GM12878 (cell line): ENCODE measurements at regions not wholly inside any gene's neighbourhood (a gene's known extent, or its start where the extent isn't known, plus 50 kb on each side); places are given as distances from the start of the nearest gene placed in this dataset.

ENCODE experiments used
- ATAC-seq: fragments of 200-7000 bp; cut with Tn5 transposase; 3 replicates; pipeline ENCODE4 v1.9.1; 2020; ENCODE audit warnings: mild to moderate bottlenecking, moderate library complexity
- BruUV-seq: library from RNA; stranded (reverse); fragments of 400-500 nt; replicated peaks from 2 replicates; lab custom pipeline; 2021; lab: Mats Ljungman, UMichigan
- CTCF ChIA-PET: fragments of 300-600 bp; sonication (Branson Sonifier 250); formaldehyde crosslinking; extraction: SDS; loops from one replicate; lab custom pipeline; 2021; ENCODE audit warnings: inconsistent platforms; lab: Yijun Ruan, JAX
- POLR2A ChIA-PET: fragments of 350-600 bp; formaldehyde crosslinking; extraction: SDS; loops from one replicate; lab custom pipeline; 2021; ENCODE audit warnings: inconsistent platforms; lab: Charles Lee
- RAD21 ChIA-PET: fragments of 300-600 bp; sonication (Branson Sonifier 250); formaldehyde crosslinking; loops from one replicate; lab custom pipeline; 2023; ENCODE audit warnings: antibody characterized with exemption; ENCODE audit not compliant: unreplicated experiment; lab: Charles Lee
- SMC1A ChIA-PET: fragments of 300-600 bp; sonication (Branson Sonifier 250); formaldehyde crosslinking; loops from one replicate; lab custom pipeline; 2023; ENCODE audit not compliant: unreplicated experiment, uncharacterized antibody; lab: Charles Lee
- DNase-seq: peaks from one replicate; pipeline ENCODE4 v3.0.0-alpha.2; 2011; ENCODE audit warnings: low read depth, low spot score
- FAIRE-seq: peaks from 3 replicates; lab custom pipeline; 2011; peaks lifted over from hg19 to GRCh38; lab: Jason Lieb, UNC
- H2AFZ ChIP-seq: 2 replicates; pipeline ENCODE4 v1.6.0; 2011; ENCODE audit warnings: low read depth, low read length, control low read depth; ENCODE audit not compliant: control insufficient read depth
- H3K27ac ChIP-seq: 2 replicates; pipeline ENCODE4 v1.5.1; 2011; ENCODE audit warnings: control low read depth; ENCODE audit not compliant: control insufficient read depth, insufficient read depth
- H3K27me3 ChIP-seq, 2 experiments: replicated peaks in 1 of 2; 2 replicates each; pipeline versions ENCODE4 v1.6.0 to v1.6.1; 2011; ENCODE audit warnings: low read length in 1 of 2; ENCODE audit not compliant: control insufficient read depth in 2 of 2, insufficient read depth in 2 of 2
- H3K36me3 ChIP-seq, 2 experiments: 2 replicates each; pipeline ENCODE4 v1.5.1; 2011; ENCODE audit warnings: low read length in 1 of 2; ENCODE audit not compliant: control insufficient read depth in 2 of 2, insufficient read depth in 2 of 2
- H3K4me1 ChIP-seq: 2 replicates; pipeline ENCODE4 v1.6.1; 2011; ENCODE audit warnings: mild to moderate bottlenecking, low read length, moderate library complexity, mixed read lengths; ENCODE audit not compliant: control insufficient read depth, insufficient read depth
- H3K4me2 ChIP-seq: 2 replicates; pipeline ENCODE4 v1.6.0; 2011; ENCODE audit warnings: control low read depth; ENCODE audit not compliant: control insufficient read depth, insufficient read depth
- H3K4me3 ChIP-seq: fragments of 200-600 bp; sonication (generic); 2 replicates; pipeline ENCODE4 v1.5.1; 2016
- H3K79me2 ChIP-seq: 2 replicates; pipeline ENCODE4 v1.6.0; 2011; ENCODE audit warnings: low read length; ENCODE audit not compliant: control insufficient read depth, insufficient read depth
- H3K9ac ChIP-seq: 2 replicates; pipeline ENCODE4 v1.8.0; 2011; ENCODE audit warnings: low read length, control low read depth, mixed read lengths; ENCODE audit not compliant: control insufficient read depth, insufficient read depth
- H3K9me3 ChIP-seq: replicated peaks from 3 replicates; pipeline ENCODE4 v1.5.1; 2011; ENCODE audit warnings: mild to moderate bottlenecking, low read length; ENCODE audit not compliant: control insufficient read depth, insufficient read depth
- H4K20me1 ChIP-seq: 2 replicates; pipeline ENCODE4 v1.6.0; 2011; ENCODE audit not compliant: control insufficient read depth, insufficient read depth
- GABPA ChIP-seq: IDR thresholded peaks from 2 replicates; pipeline ENCODE4 v1.6.1; 2014; ENCODE audit warnings: antibody characterized with exemption, low read depth, mild to moderate bottlenecking, inconsistent platforms
- IKZF2 ChIP-seq, 2 experiments: fragments of 450-650 bp; IDR thresholded peaks; 2 replicates each; pipeline ENCODE4 v1.6.1; 2017; ENCODE audit warnings: mild to moderate bottlenecking in 2 of 2, moderate library complexity in 2 of 2
- MTA3 ChIP-seq: IDR thresholded peaks from 2 replicates; pipeline ENCODE4 v1.6.1; 2012; ENCODE audit warnings: low read length, inconsistent platforms, borderline replicate concordance
- RBBP5 ChIP-seq: fragments of 200-600 bp; sonication (generic); conservative IDR thresholded peaks from 2 replicates; pipeline ENCODE4 v1.6.1; 2016
- RELA ChIP-seq: fragments of 450-650 bp; IDR thresholded peaks from 2 replicates; pipeline ENCODE4 v1.8.0; 2014; ENCODE audit warnings: borderline replicate concordance; ENCODE audit not compliant: partially characterized antibody
- SP1 ChIP-seq: IDR thresholded peaks from one replicate; pipeline ENCODE4 v1.6.1; 2011; ENCODE audit warnings: low read depth, low read length
- STAT3 ChIP-seq: IDR thresholded peaks from 2 replicates; pipeline ENCODE4 v1.6.1; 2011; ENCODE audit warnings: low read depth, low read length, improper control_type of control experiment
- TCF12 ChIP-seq: IDR thresholded peaks from 2 replicates; pipeline ENCODE4 v1.6.1; 2011; ENCODE audit warnings: low read depth, mild to moderate bottlenecking, low read length
- YBX1 ChIP-seq: fragments of 450-650 bp; IDR thresholded peaks from 2 replicates; pipeline ENCODE4 v1.6.1; 2016; ENCODE audit warnings: antibody characterized with exemption
- WGBS: methylation state at CpG from one replicate; pipeline ENCODE4 v1.1.6; 2016; ENCODE audit warnings: low lambda C conversion rate; ENCODE audit not compliant: insufficient replicate concordance, insufficient coverage; ENCODE audit errors: missing lambda C conversion rate; 5-methylcytosine and 5-hydroxymethylcytosine counted together
- in situ Hi-C: fragments of 300-500 bp; cut with MboI; formaldehyde crosslinking; loops from 9 replicates; pipeline ENCODE4 v1.14.3; 2018; ENCODE audit warnings: mixed read lengths
- intact Hi-C: fragments of 100-400 bp; cut with micrococcal nuclease; formaldehyde crosslinking; loops from one replicate; pipeline ENCODE4 v1.14.2; 2022; ENCODE audit not compliant: unreplicated experiment
- TF ChIP-seq, protein P1 (sequence below): fragments of 450-650 bp; formaldehyde crosslinking; IDR thresholded peaks from 2 replicates; pipeline ENCODE4 v1.5.0; 2022; ENCODE audit warnings: mild to moderate bottlenecking, missing genetic modification characterization
- TF ChIP-seq, protein P2 (sequence below): IDR thresholded peaks from 2 replicates; pipeline ENCODE4 v1.6.1; 2012; ENCODE audit warnings: low read depth, low read length, improper control_type of control experiment
- TF ChIP-seq, protein P3 (sequence below): fragments of 150-350 bp; IDR thresholded peaks from 2 replicates; pipeline ENCODE4 v1.6.1; 2016; ENCODE audit warnings: low read depth, low read length

DNA sequence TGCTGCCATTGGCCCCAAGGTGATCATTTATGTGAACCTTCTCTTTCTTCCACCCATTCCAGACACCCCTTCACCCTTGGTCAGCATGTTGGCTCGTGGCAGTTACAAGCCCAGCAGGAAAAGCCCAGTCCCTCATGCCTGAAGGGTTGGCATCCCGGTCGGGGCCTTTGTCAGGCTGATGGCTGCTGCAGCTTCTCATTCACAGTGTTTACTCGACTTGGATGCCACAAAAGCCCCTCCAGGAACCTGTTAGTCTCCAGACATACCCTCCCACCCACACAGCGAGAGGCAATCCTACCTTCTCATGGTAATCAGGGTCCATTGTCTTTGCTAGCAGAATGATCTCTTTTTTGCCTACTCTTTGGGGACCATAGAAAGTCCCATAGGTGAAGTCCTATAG is 200.8 kb upstream of the PFKP start:
- DNase-seq (no peak), ATAC-seq (no peak), FAIRE-seq (no peak)
- WGBS, result 14% methylated on average over 5 of the region's 5 CpGs
- Histone ChIP-seq H4K20me1 (no peaks in the 10 kb centered on the region), H3K9ac (no peak overlapping the region), H3K4me1 (no peaks in the 10 kb centered on the region), H3K4me3 (no peak overlapping the region), H3K27me3 (no peaks in the 10 kb centered on the region; a peak in 1 of 4 replicates), H3K9me3 (no peaks in the 10 kb centered on the region), H2AFZ (no peak overlapping the region), H3K79me2 (no peaks in the 10 kb centered on the region), H3K36me3 (no peaks in the 10 kb centered on the region), H3K4me2 (no peak overlapping the region), H3K27ac (no peak overlapping the region)
- ChIA-PET SMC1A (no interaction called here), RAD21 (no interaction called here), POLR2A (no interaction called here), CTCF (no interaction called here)
- no TSS peak for BruUV-seq
- in situ Hi-C loops (no loop called here), intact Hi-C loops (no loop called here)
- TF ChIP-seq, protein P1, sequence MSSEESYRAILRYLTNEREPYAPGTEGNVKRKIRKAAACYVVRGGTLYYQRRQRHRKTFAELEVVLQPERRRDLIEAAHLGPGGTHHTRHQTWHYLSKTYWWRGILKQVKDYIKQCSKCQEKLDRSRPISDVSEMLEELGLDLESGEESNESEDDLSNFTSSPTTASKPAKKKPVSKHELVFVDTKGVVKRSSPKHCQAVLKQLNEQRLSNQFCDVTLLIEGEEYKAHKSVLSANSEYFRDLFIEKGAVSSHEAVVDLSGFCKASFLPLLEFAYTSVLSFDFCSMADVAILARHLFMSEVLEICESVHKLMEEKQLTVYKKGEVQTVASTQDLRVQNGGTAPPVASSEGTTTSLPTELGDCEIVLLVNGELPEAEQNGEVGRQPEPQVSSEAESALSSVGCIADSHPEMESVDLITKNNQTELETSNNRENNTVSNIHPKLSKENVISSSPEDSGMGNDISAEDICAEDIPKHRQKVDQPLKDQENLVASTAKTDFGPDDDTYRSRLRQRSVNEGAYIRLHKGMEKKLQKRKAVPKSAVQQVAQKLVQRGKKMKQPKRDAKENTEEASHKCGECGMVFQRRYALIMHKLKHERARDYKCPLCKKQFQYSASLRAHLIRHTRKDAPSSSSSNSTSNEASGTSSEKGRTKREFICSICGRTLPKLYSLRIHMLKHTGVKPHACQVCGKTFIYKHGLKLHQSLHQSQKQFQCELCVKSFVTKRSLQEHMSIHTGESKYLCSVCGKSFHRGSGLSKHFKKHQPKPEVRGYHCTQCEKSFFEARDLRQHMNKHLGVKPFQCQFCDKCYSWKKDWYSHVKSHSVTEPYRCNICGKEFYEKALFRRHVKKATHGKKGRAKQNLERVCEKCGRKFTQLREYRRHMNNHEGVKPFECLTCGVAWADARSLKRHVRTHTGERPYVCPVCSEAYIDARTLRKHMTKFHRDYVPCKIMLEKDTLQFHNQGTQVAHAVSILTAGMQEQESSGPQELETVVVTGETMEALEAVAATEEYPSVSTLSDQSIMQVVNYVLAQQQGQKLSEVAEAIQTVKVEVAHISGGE, result no peak
- TF ChIP-seq, protein P2, sequence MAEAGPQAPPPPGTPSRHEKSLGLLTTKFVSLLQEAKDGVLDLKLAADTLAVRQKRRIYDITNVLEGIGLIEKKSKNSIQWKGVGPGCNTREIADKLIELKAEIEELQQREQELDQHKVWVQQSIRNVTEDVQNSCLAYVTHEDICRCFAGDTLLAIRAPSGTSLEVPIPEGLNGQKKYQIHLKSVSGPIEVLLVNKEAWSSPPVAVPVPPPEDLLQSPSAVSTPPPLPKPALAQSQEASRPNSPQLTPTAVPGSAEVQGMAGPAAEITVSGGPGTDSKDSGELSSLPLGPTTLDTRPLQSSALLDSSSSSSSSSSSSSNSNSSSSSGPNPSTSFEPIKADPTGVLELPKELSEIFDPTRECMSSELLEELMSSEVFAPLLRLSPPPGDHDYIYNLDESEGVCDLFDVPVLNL, result no peak
- TF ChIP-seq, protein P3, sequence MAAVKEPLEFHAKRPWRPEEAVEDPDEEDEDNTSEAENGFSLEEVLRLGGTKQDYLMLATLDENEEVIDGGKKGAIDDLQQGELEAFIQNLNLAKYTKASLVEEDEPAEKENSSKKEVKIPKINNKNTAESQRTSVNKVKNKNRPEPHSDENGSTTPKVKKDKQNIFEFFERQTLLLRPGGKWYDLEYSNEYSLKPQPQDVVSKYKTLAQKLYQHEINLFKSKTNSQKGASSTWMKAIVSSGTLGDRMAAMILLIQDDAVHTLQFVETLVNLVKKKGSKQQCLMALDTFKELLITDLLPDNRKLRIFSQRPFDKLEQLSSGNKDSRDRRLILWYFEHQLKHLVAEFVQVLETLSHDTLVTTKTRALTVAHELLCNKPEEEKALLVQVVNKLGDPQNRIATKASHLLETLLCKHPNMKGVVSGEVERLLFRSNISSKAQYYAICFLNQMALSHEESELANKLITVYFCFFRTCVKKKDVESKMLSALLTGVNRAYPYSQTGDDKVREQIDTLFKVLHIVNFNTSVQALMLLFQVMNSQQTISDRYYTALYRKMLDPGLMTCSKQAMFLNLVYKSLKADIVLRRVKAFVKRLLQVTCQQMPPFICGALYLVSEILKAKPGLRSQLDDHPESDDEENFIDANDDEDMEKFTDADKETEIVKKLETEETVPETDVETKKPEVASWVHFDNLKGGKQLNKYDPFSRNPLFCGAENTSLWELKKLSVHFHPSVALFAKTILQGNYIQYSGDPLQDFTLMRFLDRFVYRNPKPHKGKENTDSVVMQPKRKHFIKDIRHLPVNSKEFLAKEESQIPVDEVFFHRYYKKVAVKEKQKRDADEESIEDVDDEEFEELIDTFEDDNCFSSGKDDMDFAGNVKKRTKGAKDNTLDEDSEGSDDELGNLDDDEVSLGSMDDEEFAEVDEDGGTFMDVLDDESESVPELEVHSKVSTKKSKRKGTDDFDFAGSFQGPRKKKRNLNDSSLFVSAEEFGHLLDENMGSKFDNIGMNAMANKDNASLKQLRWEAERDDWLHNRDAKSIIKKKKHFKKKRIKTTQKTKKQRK, result no peak
- TF ChIP-seq SP1 (no peak), MTA3 (no peak), RBBP5 (no peak), IKZF2 (IDR thresholded peaks at IDR 0.05) (no peak), GABPA (no peak), STAT3 (no peak), RELA (no peak), TCF12 (no peak), YBX1 (no peak)
- TF ChIP-seq, all 136 proteins: peak for 0
